Body of pancreas (tissue), 4 donors: ENCODE measurements at regions not wholly inside any gene's neighbourhood (a gene's known extent, or its start where the extent isn't known, plus 50 kb on each side); places are given as distances from the start of the nearest gene placed in this dataset.

Source experiments
- ATAC-seq: fragments of 150-250 bp; one replicate; pipeline ENCODE4 v1.9.1; 2016
- DNase-seq, 4 donors: peaks; one replicate each; pipeline ENCODE4 v3.0.0-alpha.2; 2019
- H3K27ac ChIP-seq, 4 donors: fragments of 200-600 bp; sonication (generic); 1 replicate in 3 of 4; 2 replicates in 1 of 4; pipeline versions ENCODE4 v1.5.1 to v1.6.1; 2016 to 2019; ENCODE audit warnings: mild to moderate bottlenecking in 1 of 4, mixed read lengths in 1 of 4, moderate library complexity in 1 of 4
- H3K27me3 ChIP-seq, 2 donors: fragments of 200-600 bp; sonication (generic); one replicate each; pipeline ENCODE4 v1.6.0; 2016; ENCODE audit warnings: mild to moderate bottlenecking in 1 of 2
- H3K36me3 ChIP-seq, 2 donors: fragments of 200-600 bp; sonication (generic); replicated peaks in 1 of 2; 2 replicates each; pipeline ENCODE4 v1.5.1; 2016; ENCODE audit warnings: low read depth in 2 of 2; ENCODE audit not compliant: insufficient read depth in 1 of 2
- H3K4me1 ChIP-seq: fragments of 200-600 bp; sonication (generic); one replicate; pipeline ENCODE4 v1.6.0; 2016
- H3K4me3 ChIP-seq, 2 donors: fragments of 200-600 bp; sonication (generic); 1 replicate in 1 of 2; 2 replicates in 1 of 2; pipeline ENCODE4 v1.5.1; 2016 to 2019
- H3K9me3 ChIP-seq, 3 donors: fragments of 200-600 bp; sonication (generic); 1 replicate in 2 of 3; 2 replicates in 1 of 3; pipeline ENCODE4 v1.5.1; 2016
- CTCF ChIP-seq, 7 experiments: fragments of 450-650 bp in 4 of 7; fragments of 200-600 bp in 3 of 7; sonication (generic) in 3 of 7; IDR thresholded peaks; one replicate each; pipeline ENCODE4 v1.5.1; 2016 to 2019; ENCODE audit warnings: antibody characterized with exemption in 7 of 7
- POLR2A ChIP-seq, 3 donors: fragments of 450-650 bp; IDR thresholded peaks; one replicate each; pipeline ENCODE4 v1.6.1; 2016; ENCODE audit warnings: antibody characterized with exemption in 3 of 3, mild to moderate bottlenecking in 2 of 3
- WGBS, 2 donors: methylation state at CpG; one replicate each; pipeline ENCODE4 v1.1.5; 2017; 5-methylcytosine and 5-hydroxymethylcytosine counted together
- intact Hi-C: fragments of 100-400 bp; cut with DNase I; formaldehyde crosslinking; loops from one replicate; pipeline ENCODE4 v1.15.1; 2023

- no peak for DNase-seq
- H3K4me1 ChIP-seq, result no peaks in the 10 kb centered on the region
- no peak overlapping the region for H3K4me3 ChIP-seq
- no peaks in the 10 kb centered on the region for H3K36me3 ChIP-seq
- WGBS, 2 donors, result 92 to 100% methylated on average over 1 of the region's 1 CpG
- no peak for TF ChIP-seq CTCF (IDR thresholded peaks at IDR 0.05)
- no peak for TF ChIP-seq POLR2A (IDR thresholded peaks at IDR 0.05)
- no peaks in the 10 kb centered on the region for H3K27me3 ChIP-seq
- intact Hi-C loops, result no loop called here
- no peak overlapping the region for H3K27ac ChIP-seq
- ATAC-seq, result no peak
- peaks cover 0 to 5% (median 0%) of the 10 kb centered on the region in 3 donors for H3K9me3 ChIP-seq
These were observed 51.2 kb upstream of the KCNG1 start for GRCh38 chr20:51074062-51074461.
